SIG-M5 treated with dmso at 0.1 percent for 504 hours (cell line): ENCODE measurements at regions not wholly inside any gene's neighbourhood (a gene's known extent, or its start where the extent isn't known, plus 50 kb on each side); places are given as distances from the start of the nearest gene placed in this dataset.

Experiments
- DNase-seq: peaks from one replicate; lab custom pipeline; 2025; ENCODE audit not compliant: unreplicated experiment; lab: John Stamatoyannopoulos, UW

DNA sequence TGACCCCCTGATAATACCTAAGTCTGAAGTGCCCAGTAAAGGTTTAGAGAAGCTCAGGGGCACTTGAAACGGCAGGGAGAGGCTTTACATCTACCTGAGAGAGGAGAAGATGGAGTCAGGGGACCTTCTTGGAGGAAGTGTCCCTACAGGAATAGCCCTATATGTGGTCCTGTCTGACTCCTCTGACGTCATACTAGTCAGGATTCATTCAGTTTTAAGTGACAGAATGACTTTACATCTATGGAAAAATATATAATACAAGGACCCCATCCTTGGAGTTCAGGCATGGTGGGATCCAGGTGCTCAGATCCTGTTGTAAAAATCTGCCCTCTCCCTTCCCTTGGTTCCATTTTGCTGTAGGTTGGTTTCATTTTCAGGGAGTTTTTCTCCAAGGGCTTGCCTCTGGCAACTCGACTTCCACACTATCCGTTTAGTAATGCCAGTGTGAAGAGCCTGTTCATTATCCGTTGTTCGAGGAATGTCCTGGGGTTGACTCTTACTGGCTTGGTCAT lies 205.6 kb downstream of the IRF8 start:
- DNase-seq, result no peak

DNA sequence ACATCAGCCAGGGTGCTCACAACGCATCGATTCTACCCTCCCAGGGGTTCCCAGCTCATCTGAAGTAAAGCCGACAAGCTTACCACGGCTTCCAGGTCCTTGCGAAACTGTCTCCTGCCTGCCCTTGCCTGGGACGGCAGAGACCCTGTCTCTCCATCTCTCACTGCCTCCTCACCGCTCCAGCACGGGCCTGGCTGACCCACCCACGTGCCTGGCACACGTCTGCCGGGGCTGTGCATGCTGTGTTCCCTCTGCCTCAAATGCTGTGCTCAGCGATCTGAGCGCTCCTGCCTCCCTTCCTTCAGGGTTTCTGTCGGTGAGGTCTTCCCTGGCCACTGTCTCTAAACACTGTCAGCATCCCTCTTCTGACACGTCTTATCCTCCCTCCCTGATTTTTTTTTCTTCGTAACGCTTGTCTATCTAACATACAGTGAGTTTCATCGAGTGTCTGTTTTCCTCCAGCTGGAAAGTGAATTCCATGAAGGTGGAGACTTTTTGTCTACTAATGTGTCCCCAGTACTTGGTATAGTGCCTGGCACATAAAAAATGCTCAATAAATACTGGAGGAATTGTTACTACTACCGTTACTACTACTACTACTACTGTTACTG lies 208.4 kb downstream of the IRF8 start:
- no peak for DNase-seq

DNA sequence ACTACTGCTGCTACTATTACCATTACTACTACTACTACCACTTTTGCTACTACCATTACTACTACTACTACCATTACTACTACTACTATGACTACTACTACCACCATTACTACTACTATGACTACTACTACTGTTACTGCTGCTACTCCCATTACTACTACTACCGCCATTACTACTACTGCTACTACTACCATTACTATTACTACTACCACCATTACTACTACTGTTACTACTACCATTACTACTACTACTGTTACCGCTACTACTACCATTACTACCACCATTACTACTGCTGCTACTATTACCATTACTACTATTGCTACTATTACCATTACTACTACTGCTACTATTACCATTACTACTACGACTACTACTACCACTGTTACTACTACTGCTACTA lies 209.1 kb downstream of the IRF8 start:
- DNase-seq, result no peak

GRCh38 chr16:86110134-86110533 lies 211.2 kb downstream of the IRF8 start:
- no peak for DNase-seq

GRCh38 chr16:86110726-86111125 lies 211.8 kb downstream of the IRF8 start:
- no peak for DNase-seq

DNA sequence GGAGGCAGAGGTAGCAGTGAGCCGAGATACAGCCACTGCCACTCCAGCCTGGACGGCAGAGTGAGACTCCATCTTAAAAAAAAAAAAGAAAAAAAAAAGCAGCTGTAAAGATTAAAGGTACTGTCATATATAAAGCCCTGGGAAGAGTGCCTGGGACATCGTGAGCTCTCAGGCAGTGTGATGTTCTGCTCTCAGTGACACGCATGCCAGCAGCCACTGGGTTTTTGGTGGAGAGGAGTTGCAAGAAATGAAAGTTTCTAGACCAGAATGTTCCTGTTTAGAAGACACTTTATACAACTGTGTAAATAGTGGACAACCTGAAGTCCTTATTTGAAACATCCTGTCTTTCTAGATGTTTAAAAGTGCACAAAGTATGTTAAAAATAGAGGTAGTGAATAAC lies 213.2 kb downstream of the IRF8 start:
- no peak for DNase-seq

GRCh38 chr16:86117235-86117634 lies 218.3 kb downstream of the IRF8 start:
- DNase-seq, result no peak

DNA sequence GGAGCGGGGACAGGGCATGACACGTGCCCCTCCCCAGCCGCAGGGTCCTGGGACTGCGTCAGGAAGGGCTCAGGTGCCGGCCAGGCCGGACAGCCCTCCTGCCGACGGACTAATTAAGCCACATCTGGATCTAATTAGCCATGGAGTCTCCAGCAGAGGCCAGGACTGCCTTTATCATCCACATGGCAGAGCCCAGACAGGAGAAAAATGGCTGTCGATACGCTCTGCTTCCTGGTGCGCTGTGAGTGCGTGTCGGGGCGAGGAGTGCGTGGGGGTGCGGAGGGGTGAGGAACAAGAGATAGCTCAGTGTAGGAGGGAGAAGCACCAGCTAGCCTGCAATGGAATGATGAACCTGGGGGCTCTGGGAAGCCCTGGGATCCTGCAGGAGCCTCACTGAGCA lies 218.8 kb downstream of the IRF8 start:
- DNase-seq, result no peak

DNA sequence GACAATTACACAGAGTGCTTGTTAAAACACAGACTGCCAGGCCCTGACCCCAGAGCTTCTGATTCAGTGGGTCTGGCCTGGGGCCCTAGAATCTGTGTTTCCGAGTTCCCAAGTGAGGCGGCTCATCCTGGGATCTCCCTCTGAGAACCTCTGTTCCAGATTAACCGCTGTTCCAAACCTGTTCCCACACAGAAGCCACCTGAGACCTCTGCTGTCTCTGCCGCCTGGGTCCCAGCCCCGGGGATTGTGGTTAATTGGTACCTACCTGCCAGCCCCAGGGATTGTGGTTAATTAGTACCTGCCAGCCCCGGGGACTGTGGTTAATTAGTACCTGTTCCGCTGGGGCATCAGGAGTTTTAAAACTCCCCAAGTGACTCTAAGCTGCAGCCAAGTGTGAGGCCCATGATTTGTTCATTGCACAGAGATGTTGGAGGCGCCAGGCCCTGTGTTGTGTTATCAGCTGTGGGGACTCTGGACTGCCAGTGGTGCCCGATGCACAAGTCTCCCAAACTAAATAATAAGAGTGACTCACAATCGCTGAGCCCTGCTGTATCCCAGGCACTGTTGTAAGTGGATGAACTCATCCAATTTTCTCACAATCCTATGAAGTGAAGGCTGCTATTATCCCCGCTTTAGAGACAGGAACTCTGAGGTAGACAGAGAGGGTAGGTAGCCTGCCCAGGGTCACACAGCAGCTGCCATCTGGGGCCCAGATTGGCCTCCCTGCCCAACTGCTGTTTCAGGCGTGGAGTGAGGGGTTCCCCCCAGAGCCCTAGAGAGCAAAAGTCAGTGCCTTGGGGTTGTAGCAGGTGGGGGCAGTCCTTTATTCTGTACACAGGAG lies 219.7 kb downstream of the IRF8 start:
- no peak for DNase-seq

- no peak for DNase-seq
Measured at GRCh38 chr16:86120201-86121192, 221.5 kb downstream of the IRF8 start.

GRCh38 chr16:86121374-86122010 lies 222.5 kb downstream of the IRF8 start:
- DNase-seq, result no peak

DNA sequence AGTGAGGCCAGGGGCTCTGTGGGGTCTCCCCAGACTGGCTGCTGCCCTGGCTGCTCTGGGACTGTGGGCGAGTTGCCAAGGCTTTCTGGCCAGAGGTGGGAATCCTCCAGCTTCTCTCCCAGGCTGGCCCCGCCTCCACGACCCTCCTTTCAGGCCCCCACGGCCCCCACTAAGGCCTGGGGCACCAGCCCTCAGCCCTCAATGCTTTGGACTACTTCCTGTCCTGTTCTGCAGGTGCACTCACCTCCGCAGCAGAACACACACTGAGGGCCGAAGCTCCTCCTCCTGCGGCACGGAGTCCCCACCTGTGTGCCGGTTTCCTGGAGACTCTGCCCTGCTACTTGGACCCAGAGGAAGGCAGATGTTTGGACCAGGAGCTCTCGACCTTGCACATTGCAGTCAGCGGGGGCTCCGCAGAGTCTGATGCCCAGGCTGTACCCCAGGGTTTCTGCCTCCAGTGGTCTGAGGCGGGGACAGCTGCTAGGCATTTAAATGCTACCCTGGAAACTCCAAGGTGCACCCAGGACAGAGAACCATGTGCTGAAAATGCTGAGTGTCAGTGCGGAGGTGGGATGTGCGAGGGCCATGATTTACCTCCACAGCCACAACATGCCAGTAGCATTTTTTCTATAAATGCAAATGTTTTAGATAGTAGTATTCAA lies 223.8 kb downstream of the IRF8 start:
- DNase-seq, result no peak

DNA sequence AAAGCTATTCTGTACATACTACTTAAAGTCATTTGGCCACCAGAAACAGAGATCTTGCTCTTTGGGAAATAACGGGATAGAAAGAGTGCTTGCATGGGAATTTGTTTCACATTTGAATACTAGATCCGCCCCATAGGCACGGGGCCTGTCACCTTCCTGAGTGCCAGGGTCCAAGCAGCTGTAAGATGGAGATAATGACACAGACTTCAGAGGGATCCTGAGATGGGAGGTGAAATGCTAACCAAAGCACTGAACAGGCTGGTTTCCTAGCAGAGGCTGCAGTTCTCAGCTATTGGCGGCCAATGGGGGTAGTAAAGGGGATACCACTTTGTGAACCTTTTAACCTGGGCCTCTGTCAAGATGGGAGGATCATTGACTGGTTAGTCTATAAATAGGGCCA lies 225.4 kb downstream of the IRF8 start:
- no peak for DNase-seq

DNA sequence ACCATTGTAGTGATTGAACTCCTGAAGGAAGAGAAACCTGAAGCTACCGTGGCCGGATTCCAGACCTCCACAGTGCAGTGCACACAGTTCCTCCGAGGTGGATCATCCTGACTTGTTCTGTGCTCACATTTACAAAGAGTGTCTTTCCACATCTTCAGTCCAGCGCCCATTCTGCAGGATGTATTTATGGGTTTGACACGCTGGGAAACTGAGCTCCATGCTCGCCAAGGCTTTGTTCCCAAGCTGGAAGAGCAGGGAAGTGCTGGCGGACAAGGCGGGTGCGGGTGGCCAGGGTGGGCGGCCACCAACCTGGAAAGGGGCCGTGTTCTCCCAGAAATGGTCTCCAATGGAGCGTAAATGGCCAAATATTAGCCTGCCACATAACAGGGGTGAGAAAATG lies 227.9 kb downstream of the IRF8 start:
- no peak for DNase-seq

GRCh38 chr16:86127366-86127765 lies 228.4 kb downstream of the IRF8 start:
- DNase-seq, result no peak

- no peak for DNase-seq
Measured at GRCh38 chr16:86128246-86128645, 229.3 kb downstream of the IRF8 start.

- no peak for DNase-seq
Measured at GRCh38 chr16:86129541-86129940, 230.6 kb downstream of the IRF8 start.

DNA sequence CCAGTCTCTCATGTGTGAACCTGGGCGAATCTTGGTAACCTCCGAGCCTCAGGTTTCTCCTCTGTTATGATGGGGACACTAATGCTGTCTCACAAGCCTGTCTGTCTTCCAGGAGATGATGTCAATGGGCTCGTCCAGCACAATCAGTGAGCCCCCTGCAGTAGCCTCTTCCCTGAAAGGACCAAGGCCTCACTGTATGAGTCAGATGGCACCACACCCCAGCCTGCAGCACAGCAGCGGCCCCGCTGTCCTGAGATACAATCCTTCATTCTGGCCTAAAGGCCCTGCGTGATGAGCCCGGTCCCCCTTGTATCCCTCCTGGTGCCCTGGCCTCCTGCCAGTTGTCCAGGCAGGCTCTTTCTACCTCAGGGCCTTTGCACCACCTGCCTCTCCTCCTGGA lies 234.4 kb downstream of the IRF8 start:
- no peak for DNase-seq

DNA sequence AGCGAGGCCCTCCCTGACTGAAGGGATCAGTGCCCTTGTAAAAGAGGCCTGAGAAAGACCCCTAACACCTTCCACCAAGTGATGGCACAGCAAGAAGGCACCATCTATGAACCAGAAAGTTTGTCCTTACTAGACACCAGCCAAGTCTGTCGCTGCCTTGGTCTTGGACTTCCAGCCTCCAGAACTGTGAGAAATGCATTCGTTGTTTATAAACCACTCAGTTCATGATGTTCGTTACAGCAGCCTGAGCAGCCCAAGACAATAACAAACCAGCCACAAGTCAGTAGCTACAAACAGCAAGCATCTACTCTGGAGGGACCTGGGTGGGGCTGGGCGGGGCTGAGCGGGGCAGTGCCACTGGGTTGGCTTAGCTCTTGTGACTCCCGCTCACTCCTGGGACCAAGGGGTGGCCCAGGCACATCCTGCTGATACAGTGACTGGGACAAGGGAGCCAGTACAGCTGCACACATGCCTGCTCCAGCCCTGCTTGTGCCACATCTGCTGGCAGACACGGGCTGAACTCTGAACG lies 234.9 kb downstream of the IRF8 start:
- DNase-seq, result no peak

GRCh38 chr16:86134802-86135461 lies 236.0 kb downstream of the IRF8 start:
- DNase-seq, result no peak
